Esophagus squamous epithelium (tissue), 4 donors: ENCODE measurements at regions not wholly inside any gene's neighbourhood (a gene's known extent, or its start where the extent isn't known, plus 50 kb on each side); places are given as distances from the start of the nearest gene placed in this dataset.

Experiments
- CTCF ChIP-seq, 6 experiments: fragments of 450-650 bp in 4 of 6; fragments of 200-600 bp in 2 of 6; sonication (generic) in 2 of 6; IDR thresholded peaks; one replicate each; pipeline ENCODE4 v1.5.1; 2016 to 2019; ENCODE audit warnings: antibody characterized with exemption in 6 of 6, mild to moderate bottlenecking in 4 of 6, moderate library complexity in 4 of 6
- POLR2A ChIP-seq, 4 donors: fragments of 450-650 bp; IDR thresholded peaks; one replicate each; pipeline ENCODE4 v1.6.1; 2017; ENCODE audit warnings: antibody characterized with exemption in 4 of 4, mild to moderate bottlenecking in 4 of 4, moderate library complexity in 3 of 4

- no peak for TF ChIP-seq POLR2A (IDR thresholded peaks at IDR 0.05)
- TF ChIP-seq CTCF (IDR thresholded peaks at IDR 0.05) = no peak
Measured at GRCh38 chr18:64546451-64546850, 397.6 kb upstream of the LINC00305 start.
